ENCODE measurements at regions not wholly inside any gene's neighbourhood (a gene's known extent, or its start where the extent isn't known, plus 50 kb on each side); places are given as distances from the start of the nearest gene placed in this dataset.

- SMC1A ChIA-PET (ENCODE audit: uncharacterized antibody, unreplicated experiment), result interaction anchor here (0.6 to 10.3 kb wide), 18 partner anchors 11 to 308 kb away, joined by 3 to 104 read pairs (median 4); no protein-coding TSS in a partner anchor
- no peak for TF ChIP-seq ASH2L (IDR thresholded peaks at IDR 0.05; ENCODE audit: borderline replicate concordance, low read depth)
- no peak for TF ChIP-seq CHD4 (IDR thresholded peaks at IDR 0.05)
- no peak for TF ChIP-seq RB1 (IDR thresholded peaks at IDR 0.05; ENCODE audit: borderline replicate concordance)
- no peak for TF ChIP-seq ZNF217 (IDR thresholded peaks at IDR 0.05)
- TF ChIP-seq NBN (IDR thresholded peaks at IDR 0.05), result no peak
- TF ChIP-seq CBX3 (IDR thresholded peaks at IDR 0.05; ENCODE audit: borderline replicate concordance, low read depth), result no peak
- TF ChIP-seq HDAC2 (IDR thresholded peaks at IDR 0.05), result no peak
- TF ChIP-seq POU2F2 (IDR thresholded peaks at IDR 0.05; ENCODE audit: borderline replicate concordance, low read depth, low read length), result no peak
- TF ChIP-seq MEF2A (IDR thresholded peaks at IDR 0.05; ENCODE audit: insufficient read depth, low read depth, low read length), result no peak
- Histone ChIP-seq H4K20me1 (ENCODE audit: control insufficient read depth, insufficient read depth) (no peaks in the 10 kb centered on the region), H3K27ac (ENCODE audit: control insufficient read depth, insufficient read depth) (no peak overlapping the region), H3K4me1 (ENCODE audit: control insufficient read depth, insufficient read depth, low read length) (peaks cover 5% of the 10 kb centered on the region), H3K9me3 (replicated peaks; ENCODE audit: control insufficient read depth, insufficient read depth, low read length) (no peaks in the 10 kb centered on the region), H2AFZ (ENCODE audit: control insufficient read depth, low read depth, low read length) (no peak overlapping the region), H3K4me2 (ENCODE audit: control insufficient read depth, insufficient read depth) (no peak overlapping the region), H3K9ac (ENCODE audit: control insufficient read depth, insufficient read depth, low read length) (no peak overlapping the region), H3K79me2 (ENCODE audit: control insufficient read depth, insufficient read depth, low read length) (no peaks in the 10 kb centered on the region), H3K27me3 (replicated peaks in 1 of 2; ENCODE audit: control insufficient read depth in 2 of 2, insufficient read depth in 2 of 2, low read length in 1 of 2) (no peaks in the 10 kb centered on the region), H3K36me3 (ENCODE audit: control insufficient read depth in 2 of 2, insufficient read depth in 2 of 2, low read length in 1 of 2) (no peaks in the 10 kb centered on the region), H3K4me3 (no peak overlapping the region)
- ATAC-seq, result no peak
- POLR2A ChIA-PET, result interaction anchor here (0.9 kb wide), 1 partner anchor 308 kb away, joined by 3 read pairs; no protein-coding TSS in a partner anchor
- no TSS peak for BruUV-seq (replicated peaks)
- WGBS (ENCODE audit: insufficient coverage, insufficient replicate concordance, low lambda C conversion rate, missing lambda C conversion rate), result 94% methylated on average over 9 of the region's 9 CpGs
- RAD21 ChIA-PET (ENCODE audit: unreplicated experiment), result interaction anchor here (0.5 to 4.4 kb wide), 13 partner anchors 21 to 507 kb away, joined by 3 to 32 read pairs (median 3); no protein-coding TSS in a partner anchor
- DNase-seq (ENCODE audit: low read depth, low spot score), result no peak
- no peak for FAIRE-seq
- CTCF ChIA-PET, result interaction anchor here (0.7 to 4.2 kb wide), 16 partner anchors 14 to 520 kb away, joined by 3 to 47 read pairs (median 4); no protein-coding TSS in a partner anchor
- in situ Hi-C loops (cut with MboI), result no loop called here
- intact Hi-C loops (cut with micrococcal nuclease; ENCODE audit: unreplicated experiment), result no loop called here
These were observed 263.3 kb downstream of the ETS1 start for GRCh38 chr11:128324051-128324481.

All from GM12878 (cell line).